NCI-H146 treated with DMSO at 0.1 percent for 48 hours (cell line): ENCODE measurements at regions not wholly inside any gene's neighbourhood (a gene's known extent, or its start where the extent isn't known, plus 50 kb on each side); places are given as distances from the start of the nearest gene placed in this dataset.
"Not testable (repeated sequence)": the region's sequence is repeated elsewhere in the genome, so short reads cannot be mapped to it uniquely, and the experiment has no call there.

Experiments
- DNase-seq: peaks from one replicate; lab custom pipeline; 2025; ENCODE audit not compliant: unreplicated experiment; lab: John Stamatoyannopoulos, UW

GRCh38 chr10:61192589-61192988 is 248.6 kb upstream of the RHOBTB1 start:
- DNase-seq = not testable (repeated sequence)

- no peak for DNase-seq
Observed at GRCh38 chr10:61192042-61192441, 248.1 kb upstream of the RHOBTB1 start.

GRCh38 chr10:61189912-61190311 is 245.9 kb upstream of the RHOBTB1 start:
- DNase-seq = no peak

- DNase-seq = no peak
Observed at GRCh38 chr10:61188691-61189090, 244.7 kb upstream of the RHOBTB1 start.

- DNase-seq = no peak
Observed at GRCh38 chr10:61188101-61188500, 244.1 kb upstream of the RHOBTB1 start.

GRCh38 chr10:61187601-61188000 is 243.6 kb upstream of the RHOBTB1 start:
- no peak for DNase-seq

- DNase-seq = no peak
Observed at GRCh38 chr10:61186408-61186807, 242.4 kb upstream of the RHOBTB1 start.

- DNase-seq = no peak
Observed at GRCh38 chr10:61184429-61184828, 240.4 kb upstream of the RHOBTB1 start.

- no peak for DNase-seq
Observed at GRCh38 chr10:61183967-61184366, 240.0 kb upstream of the RHOBTB1 start.

GRCh38 chr10:61181832-61182231 is 237.8 kb upstream of the RHOBTB1 start:
- no peak for DNase-seq

- peak; percentile 74 for DNase-seq
Observed at GRCh38 chr10:61179771-61180170, 235.8 kb upstream of the RHOBTB1 start.

- no peak for DNase-seq
Observed at GRCh38 chr10:61176424-61176823, 232.4 kb upstream of the RHOBTB1 start.

- DNase-seq = no peak
Observed at GRCh38 chr10:61175316-61175715, 231.3 kb upstream of the RHOBTB1 start.

GRCh38 chr10:61173450-61173849 is 229.5 kb upstream of the RHOBTB1 start:
- DNase-seq = no peak

GRCh38 chr10:61172182-61172926 is 228.4 kb upstream of the RHOBTB1 start:
- DNase-seq = no peak

GRCh38 chr10:61170594-61170993 is 226.6 kb upstream of the RHOBTB1 start:
- DNase-seq = no peak

- DNase-seq = peak; percentile 9
Observed at GRCh38 chr10:61169294-61169693, 225.3 kb upstream of the RHOBTB1 start.

- DNase-seq = no peak
Observed at GRCh38 chr10:61166489-61166888, 222.5 kb upstream of the RHOBTB1 start.

GRCh38 chr10:61166065-61166464 is 222.1 kb upstream of the RHOBTB1 start:
- no peak for DNase-seq

- DNase-seq = no peak
Observed at GRCh38 chr10:61164458-61165160, 220.6 kb upstream of the RHOBTB1 start.

- DNase-seq = no peak
Observed at GRCh38 chr10:61163403-61163802, 219.4 kb upstream of the RHOBTB1 start.

GRCh38 chr10:61160253-61160652 is 216.3 kb upstream of the RHOBTB1 start:
- no peak for DNase-seq

- DNase-seq = no peak
Observed at GRCh38 chr10:61159253-61159652, 215.3 kb upstream of the RHOBTB1 start.
